NOMO-1 treated with dmso at 0.1 percent for 144 hours (cell line): ENCODE measurements at regions not wholly inside any gene's neighbourhood (a gene's known extent, or its start where the extent isn't known, plus 50 kb on each side); places are given as distances from the start of the nearest gene placed in this dataset.

Source experiments
- DNase-seq: peaks from one replicate; lab custom pipeline; 2025; ENCODE audit not compliant: unreplicated experiment; lab: John Stamatoyannopoulos, UW

DNA sequence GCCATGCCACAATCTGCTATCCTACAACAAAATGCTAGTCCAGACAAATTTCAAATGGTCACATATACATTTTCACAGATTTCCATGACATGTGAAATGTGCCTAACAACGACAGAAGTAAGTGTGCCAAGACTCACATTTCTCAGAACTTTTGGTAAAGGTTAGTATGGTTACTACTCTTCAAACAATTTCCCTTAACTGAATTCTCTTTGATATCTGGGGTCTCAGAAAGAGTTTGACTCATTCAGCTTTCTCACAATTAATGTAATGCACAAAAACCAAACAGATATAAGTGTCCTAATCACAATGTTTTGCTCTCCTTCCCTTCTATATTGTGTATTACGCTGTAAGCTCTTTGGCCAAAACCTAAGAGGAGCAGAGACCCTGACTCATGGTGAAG lies 122.4 kb upstream of the LEF1 start:
- DNase-seq = no peak

DNA sequence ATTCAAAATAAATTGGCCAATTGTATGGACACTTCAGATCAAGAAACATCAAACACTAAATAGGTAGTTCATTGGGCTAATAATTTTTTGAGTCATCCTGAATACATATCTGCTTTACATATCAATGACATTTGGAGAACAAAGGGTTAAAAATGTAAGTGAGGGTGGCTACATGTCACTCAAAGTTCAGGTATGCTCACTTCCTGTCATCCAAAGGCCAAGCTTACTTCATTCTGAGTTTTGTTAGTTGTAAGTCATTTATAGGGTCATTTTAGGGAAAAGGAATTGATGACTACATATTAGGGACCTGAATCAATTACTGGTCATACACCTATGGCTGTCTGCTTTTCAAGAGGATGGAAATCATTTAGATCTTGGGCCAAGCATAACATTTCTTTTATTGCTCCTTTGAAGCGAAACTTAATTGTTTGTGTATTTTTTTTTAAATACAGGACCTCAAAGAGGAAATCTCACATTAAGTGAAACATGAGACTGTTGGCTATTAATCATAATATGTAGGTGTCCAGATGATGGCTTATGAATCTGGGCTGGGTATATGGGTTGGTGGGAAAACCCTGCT lies 119.2 kb upstream of the LEF1 start:
- DNase-seq = no peak

DNA sequence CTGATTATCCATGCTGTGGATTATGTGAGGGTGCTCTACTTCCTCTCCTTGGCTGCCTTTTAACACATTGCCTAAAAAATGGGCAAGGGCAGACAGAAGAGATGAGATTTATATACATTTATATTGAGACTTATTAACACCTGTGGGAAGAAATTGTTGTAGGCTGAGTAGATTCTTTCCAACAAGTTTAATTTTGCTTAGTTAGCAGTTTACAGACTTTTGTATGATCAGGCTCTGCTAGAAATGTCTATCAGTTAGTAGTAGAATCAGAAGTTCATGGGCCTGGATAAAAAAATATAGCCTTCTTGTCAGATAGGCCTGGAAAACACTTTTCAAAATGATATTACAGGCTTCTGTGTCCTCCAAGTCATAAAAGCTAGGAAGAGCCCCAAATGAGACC lies 111.3 kb upstream of the LEF1 start:
- DNase-seq = no peak

DNA sequence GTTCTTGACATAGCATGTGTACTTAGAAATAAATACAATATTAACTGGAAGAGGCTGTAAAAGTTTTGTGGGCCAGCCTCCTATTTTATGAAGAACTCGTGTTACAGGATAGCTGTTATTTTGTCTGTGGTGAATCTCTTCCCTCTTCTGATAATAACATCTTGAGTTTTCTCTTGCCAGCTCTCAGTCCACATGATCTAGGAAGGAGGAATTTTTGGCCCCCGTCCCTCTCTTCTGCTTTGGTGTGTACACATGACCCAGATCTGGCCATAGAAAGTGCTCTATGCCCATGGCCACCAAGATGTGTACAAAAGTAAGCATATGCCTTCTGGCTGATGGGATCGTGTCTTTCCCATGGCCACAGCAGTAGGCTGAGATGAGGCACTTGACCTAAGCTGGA lies 108.0 kb upstream of the LEF1 start:
- no peak for DNase-seq

- no peak for DNase-seq
These were observed 104.3 kb upstream of the LEF1 start for GRCh38 chr4:108272986-108273385.

DNA sequence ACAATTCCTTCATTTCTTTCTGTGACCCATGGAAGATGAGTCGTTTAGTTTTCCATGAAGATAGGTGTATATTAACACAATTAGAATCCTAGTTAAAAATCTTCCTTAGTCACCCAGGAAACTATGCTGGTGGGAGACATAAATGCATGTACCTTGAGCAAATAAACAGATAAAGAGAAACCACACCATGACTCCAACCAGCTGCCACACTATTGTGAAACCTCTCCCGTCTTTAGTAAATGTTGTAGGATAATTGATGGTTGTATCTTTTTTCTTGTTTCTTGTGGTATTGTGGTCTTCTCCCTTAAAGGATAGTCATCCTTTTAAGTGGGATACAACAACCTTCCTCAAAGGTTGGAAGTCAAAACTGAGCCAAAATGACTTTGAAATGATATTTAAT lies 103.8 kb upstream of the LEF1 start:
- DNase-seq = no peak

DNA sequence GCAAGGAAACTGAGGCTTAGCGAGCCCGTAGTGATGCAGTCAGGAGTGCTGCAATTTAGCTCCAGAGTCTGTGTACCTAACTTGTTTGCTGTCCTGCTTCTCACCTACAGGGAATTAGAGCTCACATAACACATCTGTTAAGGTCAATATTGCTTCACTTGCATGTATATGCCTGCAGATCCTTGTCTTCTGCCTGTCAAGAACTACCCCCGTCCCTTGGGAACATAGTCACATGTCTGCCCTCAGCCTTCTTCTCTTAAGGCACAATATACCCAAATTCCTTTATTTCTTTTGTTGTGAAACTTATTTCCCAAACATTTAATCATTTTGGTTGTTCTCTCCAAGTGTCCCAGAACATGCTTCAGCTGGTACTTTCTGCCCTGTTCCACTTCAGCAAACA lies 103.3 kb upstream of the LEF1 start:
- DNase-seq = no peak

- DNase-seq = no peak
These were observed 102.0 kb upstream of the LEF1 start for GRCh38 chr4:108270466-108271450.

- no peak for DNase-seq
These were observed 96.0 kb upstream of the LEF1 start for GRCh38 chr4:108264693-108265092.

DNA sequence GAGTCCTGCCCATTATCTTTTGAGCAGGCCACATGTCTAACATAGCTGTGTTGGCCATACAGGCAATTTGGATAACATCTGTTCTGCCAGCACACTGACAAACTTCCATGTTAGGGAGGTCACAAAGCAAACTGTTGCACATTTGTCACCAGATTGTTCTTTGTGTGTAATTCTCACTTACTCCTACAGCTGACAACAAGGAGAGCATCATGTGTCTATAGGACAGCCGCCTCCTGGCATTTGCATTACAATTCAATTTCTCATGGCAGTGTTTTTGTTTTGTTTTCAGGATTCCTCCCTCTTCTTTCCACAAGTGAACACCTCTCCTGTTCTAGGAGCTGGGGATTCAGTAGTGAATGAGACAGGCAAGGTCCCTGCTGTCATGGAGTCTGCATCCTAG lies 94.3 kb upstream of the LEF1 start:
- no peak for DNase-seq

- DNase-seq = no peak
These were observed 92.3 kb upstream of the LEF1 start for GRCh38 chr4:108261026-108261425.

- DNase-seq = no peak
These were observed 87.8 kb upstream of the LEF1 start for GRCh38 chr4:108256538-108256937.

- DNase-seq = no peak
These were observed 86.5 kb upstream of the LEF1 start for GRCh38 chr4:108255203-108255747.

- no peak for DNase-seq
These were observed 80.7 kb upstream of the LEF1 start for GRCh38 chr4:108249397-108249796.

GRCh38 chr4:108247387-108248049 lies 78.8 kb upstream of the LEF1 start:
- no peak for DNase-seq

DNA sequence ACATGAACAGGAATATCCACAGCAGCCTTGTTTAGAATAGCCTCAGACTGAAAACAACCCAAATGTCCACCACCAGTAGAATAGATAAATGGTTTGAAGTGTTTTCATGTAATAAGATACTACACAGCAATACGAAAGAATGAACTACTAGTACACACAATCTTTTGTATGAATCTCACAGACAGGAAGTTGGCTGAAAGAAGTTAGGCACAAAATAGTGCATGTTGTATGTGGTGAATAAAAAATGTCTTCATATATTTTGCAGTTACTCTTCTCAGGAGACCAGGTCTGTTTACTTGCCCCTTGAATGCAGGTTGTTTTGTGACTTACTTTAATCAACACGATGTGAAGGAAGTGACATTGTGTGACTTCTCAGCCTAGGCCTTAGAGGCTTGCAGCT lies 75.9 kb upstream of the LEF1 start:
- no peak for DNase-seq

DNA sequence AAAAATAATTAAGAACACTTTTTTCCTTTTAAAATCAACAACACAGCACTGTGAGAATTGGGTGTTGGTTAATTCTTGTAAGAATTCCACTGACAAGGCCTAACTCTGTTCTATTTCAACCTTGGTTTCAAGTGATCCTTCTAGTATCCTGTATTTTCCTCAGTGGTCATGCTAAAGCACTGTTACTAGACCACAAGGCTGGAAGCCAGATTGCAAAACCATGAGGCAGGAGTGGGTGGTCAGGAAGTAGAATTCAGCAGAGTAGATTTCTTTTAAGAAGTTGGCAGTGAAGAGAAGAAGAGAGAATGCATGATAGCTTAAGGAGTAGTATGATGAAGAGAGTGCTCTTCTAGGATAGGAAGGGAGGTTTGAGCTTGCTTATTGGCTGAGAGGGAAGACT lies 71.6 kb upstream of the LEF1 start:
- DNase-seq = peak; percentile 2

DNA sequence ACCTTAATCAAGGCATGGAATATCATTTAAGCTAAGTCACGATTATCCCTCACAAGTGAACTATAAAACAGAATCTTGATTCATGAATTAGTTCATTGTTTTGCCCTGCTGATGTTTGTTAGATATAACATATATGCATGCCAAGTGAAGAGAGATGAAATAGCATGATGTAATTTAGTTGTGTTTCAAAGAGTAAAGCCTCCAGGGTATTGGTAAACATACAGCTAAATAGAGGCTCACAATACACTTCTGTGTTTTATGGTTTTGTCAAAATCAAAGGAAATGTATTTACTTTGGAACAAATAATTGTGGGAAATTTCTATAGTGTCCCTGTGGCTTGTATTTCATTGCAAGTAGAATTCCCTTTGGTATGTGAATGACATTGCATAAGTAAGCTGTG lies 69.0 kb upstream of the LEF1 start:
- DNase-seq = no peak

DNA sequence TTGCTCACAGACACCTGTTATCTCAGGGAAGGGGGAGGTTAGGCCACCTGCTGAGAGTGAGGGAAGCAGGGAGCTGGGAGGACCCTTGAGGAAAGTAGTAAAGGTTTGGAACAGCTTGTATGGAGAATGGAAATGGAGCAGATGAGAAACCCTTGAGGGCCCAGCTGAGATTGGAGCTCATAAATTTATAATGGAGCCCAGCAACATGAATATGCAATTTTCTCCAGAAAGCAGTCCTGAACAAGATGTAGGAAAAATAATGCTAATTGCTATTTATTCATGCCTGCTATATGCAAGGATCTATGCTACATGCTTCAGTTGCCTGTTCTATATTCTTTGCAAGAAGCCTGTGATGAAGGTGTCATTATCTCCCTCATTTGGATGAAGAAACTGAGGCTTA lies 67.5 kb upstream of the LEF1 start:
- no peak for DNase-seq

- DNase-seq = no peak
These were observed 59.2 kb upstream of the LEF1 start for GRCh38 chr4:108227923-108228322.

DNA sequence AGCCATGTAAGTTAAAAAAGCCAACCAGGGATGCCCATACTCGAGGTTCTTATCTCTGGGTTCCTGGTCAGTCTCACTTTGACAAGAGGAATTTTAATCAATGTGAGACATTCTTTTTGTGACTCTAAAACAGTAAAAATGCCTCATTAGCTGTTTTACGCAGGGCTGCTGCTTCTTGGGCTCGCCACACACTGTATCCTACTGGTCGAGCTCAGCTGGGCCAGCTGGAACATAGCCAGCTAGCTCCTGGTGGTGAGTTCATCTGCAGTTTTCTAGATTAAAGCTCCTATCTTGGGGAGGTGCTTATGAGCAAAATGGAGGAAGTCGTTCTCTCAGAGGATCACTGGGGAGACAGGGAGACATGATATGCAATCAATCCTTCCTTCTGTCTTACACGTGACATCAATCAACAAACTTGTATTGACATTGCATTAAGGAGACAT lies 55.9 kb upstream of the LEF1 start:
- no peak for DNase-seq

DNA sequence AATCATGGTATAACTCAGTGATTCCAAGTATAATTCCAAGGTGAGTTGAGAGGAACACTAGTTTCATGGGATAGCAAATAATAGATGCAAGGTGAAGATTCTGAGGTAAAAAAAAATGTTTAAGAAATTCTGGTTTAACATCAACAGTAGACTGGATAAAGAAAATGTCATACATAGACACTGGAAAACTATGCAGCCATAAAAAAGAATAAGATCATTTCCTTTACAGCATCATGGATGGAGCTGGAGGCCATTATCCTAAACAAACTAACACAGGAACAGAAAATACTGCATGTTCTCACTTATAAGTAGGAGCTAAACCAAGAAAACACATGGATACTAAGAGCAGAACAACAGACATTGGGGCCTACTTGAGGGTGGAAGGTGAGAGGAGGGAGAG lies 54.6 kb upstream of the LEF1 start:
- no peak for DNase-seq
